Tibial nerve (tissue), 3 donors: ENCODE measurements at regions not wholly inside any gene's neighbourhood (a gene's known extent, or its start where the extent isn't known, plus 50 kb on each side); places are given as distances from the start of the nearest gene placed in this dataset.

Experiments
- CTCF ChIP-seq, 5 experiments: fragments of 200-600 bp in 3 of 5; fragments of 450-650 bp in 2 of 5; sonication (generic) in 3 of 5; IDR thresholded peaks; one replicate each; pipeline ENCODE4 v1.5.1; 2016 to 2019; ENCODE audit warnings: antibody characterized with exemption in 5 of 5, mild to moderate bottlenecking in 3 of 5, moderate library complexity in 2 of 5
- POLR2A ChIP-seq, 2 donors: fragments of 450-650 bp; IDR thresholded peaks; one replicate each; pipeline ENCODE4 v1.6.1; 2017; ENCODE audit warnings: antibody characterized with exemption in 2 of 2, mild to moderate bottlenecking in 2 of 2, moderate library complexity in 2 of 2

- TF ChIP-seq CTCF (IDR thresholded peaks at IDR 0.05) (no peak), POLR2A (IDR thresholded peaks at IDR 0.05) (no peak)
Observed at GRCh38 chr3:73235768-73236167, 174.3 kb downstream of the EBLN2 start.
